PFSK-1 (cell line): ENCODE measurements at regions not wholly inside any gene's neighbourhood (a gene's known extent, or its start where the extent isn't known, plus 50 kb on each side); places are given as distances from the start of the nearest gene placed in this dataset.

Experiments
- FOXP2 ChIP-seq: optimal IDR thresholded peaks from 2 replicates; pipeline ENCODE3; 2011; ENCODE audit warnings: borderline replicate concordance, control low read depth, inconsistent platforms; ENCODE audit not compliant: insufficient read depth; ENCODE audit errors: extremely low read length, extremely low read depth
- POLR2AphosphoS5 ChIP-seq: IDR thresholded peaks from 2 replicates; pipeline ENCODE4 v1.6.1; 2012; ENCODE audit warnings: low read depth, mild to moderate bottlenecking, control low read depth, low read length, moderate library complexity
- REST ChIP-seq, 2 experiments: IDR thresholded peaks; 2 replicates each; pipeline versions ENCODE4 v1.6.1 to v1.8.0; 2011 to 2012; ENCODE audit warnings: low read depth in 2 of 2, low read length in 2 of 2, control low read depth in 1 of 2, inconsistent platforms in 1 of 2, mild to moderate bottlenecking in 1 of 2, moderate library complexity in 1 of 2; ENCODE audit not compliant: insufficient read depth in 1 of 2
- SIN3A ChIP-seq: IDR thresholded peaks from 2 replicates; pipeline ENCODE4 v1.6.1; 2012; ENCODE audit warnings: mild to moderate bottlenecking, low read length, moderate library complexity, borderline replicate concordance; ENCODE audit not compliant: insufficient read depth
- TAF1 ChIP-seq: IDR thresholded peaks from 2 replicates; pipeline ENCODE4 v1.6.1; 2012; ENCODE audit warnings: low read length, control low read depth, borderline replicate concordance; ENCODE audit not compliant: insufficient read depth

GRCh38 chr10:59587083-59587755 is 122.4 kb downstream of the SLC16A9 start:
- TF ChIP-seq TAF1: no peak
- no peak for TF ChIP-seq POLR2AphosphoS5
- no peak for TF ChIP-seq REST (IDR thresholded peaks at IDR 0.05; ENCODE audit: insufficient read depth in 1 of 2, low read depth in 2 of 2, low read length in 2 of 2)
- no peak for TF ChIP-seq SIN3A
- TF ChIP-seq FOXP2: no peak

GRCh38 chr10:59586407-59586891 is 123.2 kb downstream of the SLC16A9 start:
- no peak for TF ChIP-seq SIN3A
- TF ChIP-seq REST (IDR thresholded peaks at IDR 0.05; ENCODE audit: insufficient read depth in 1 of 2, low read depth in 2 of 2, low read length in 2 of 2): no peak
- no peak for TF ChIP-seq POLR2AphosphoS5
- no peak for TF ChIP-seq FOXP2
- TF ChIP-seq TAF1: no peak

GRCh38 chr10:59585046-59585700 is 124.5 kb downstream of the SLC16A9 start:
- TF ChIP-seq POLR2AphosphoS5 (peak; percentile 71), REST (IDR thresholded peaks at IDR 0.05; ENCODE audit: insufficient read depth in 1 of 2, low read depth in 2 of 2, low read length in 2 of 2) (no peak), FOXP2 (no peak), TAF1 (no peak), SIN3A (no peak)

- no peak for TF ChIP-seq SIN3A
- TF ChIP-seq TAF1: no peak
- TF ChIP-seq REST (IDR thresholded peaks at IDR 0.05; ENCODE audit: insufficient read depth in 1 of 2, low read depth in 2 of 2, low read length in 2 of 2): no peak
- no peak for TF ChIP-seq POLR2AphosphoS5
- no peak for TF ChIP-seq FOXP2
Measured at GRCh38 chr10:59582780-59583179, 126.9 kb downstream of the SLC16A9 start.
